ENCODE measurements at regions not wholly inside any gene's neighbourhood (a gene's known extent, or its start where the extent isn't known, plus 50 kb on each side); places are given as distances from the start of the nearest gene placed in this dataset.
"Not testable (repeated sequence)": the region's sequence is repeated elsewhere in the genome, so short reads cannot be mapped to it uniquely, and the experiment has no call there.

DNA sequence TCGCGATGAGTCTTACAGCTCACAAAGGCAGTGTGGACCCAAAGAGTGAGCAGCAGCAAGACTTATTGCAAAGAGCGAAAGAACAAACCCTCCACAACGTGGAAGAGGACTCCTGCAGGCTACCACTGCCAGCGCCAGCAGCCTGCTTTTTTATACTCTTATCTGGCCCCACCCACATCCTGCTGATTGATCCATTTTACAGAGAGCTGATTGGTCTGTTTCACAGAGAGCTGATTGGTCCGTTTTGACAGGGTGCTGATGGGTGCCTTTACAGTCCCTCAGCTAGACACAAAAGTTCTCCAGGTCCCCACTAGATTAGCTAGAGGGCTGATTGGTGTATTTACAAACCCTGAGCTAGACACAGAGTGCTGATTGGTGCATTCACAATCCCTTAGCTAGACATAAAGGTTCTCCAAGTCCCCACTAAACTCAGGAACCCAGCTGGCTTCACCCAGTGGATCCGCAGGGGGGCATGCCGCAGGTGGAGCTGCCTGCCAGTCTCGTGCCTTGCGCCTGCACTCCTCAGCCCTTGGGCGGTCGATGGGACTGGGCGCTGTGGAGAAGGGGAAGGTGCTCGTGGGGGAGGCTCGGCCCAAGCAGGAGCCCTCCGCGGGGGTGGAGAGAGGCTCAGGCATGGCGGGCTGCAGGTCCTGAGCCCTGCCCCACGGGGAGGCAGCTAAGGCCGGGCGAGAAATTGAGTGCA is 75.7 kb downstream of the QDPR start:
- H3K36me3 Mint-ChIP-seq; H3K4me1 ChIP-seq; H4K20me1 ChIP-seq (ENCODE audit: low read depth); H2AFZ ChIP-seq (replicated peaks); H3K9ac ChIP-seq; H3K36me3 ChIP-seq; H3K4me3 Mint-ChIP-seq; H3K4me1 Mint-ChIP-seq; H3K4me3 ChIP-seq; H3K27ac Mint-ChIP-seq; H3K4me2 ChIP-seq; DNase-seq (ENCODE audit: low spot score); H3F3A ChIP-seq (ENCODE audit: low read depth); H3K27me3 ChIP-seq; H3K9me3 ChIP-seq (ENCODE audit: low read depth); H3K27ac ChIP-seq; H3K9me3 Mint-ChIP-seq; H3K79me2 ChIP-seq (ENCODE audit: low read depth); H3K27me3 Mint-ChIP-seq (ENCODE audit: insufficient read depth, low read depth): not testable (repeated sequence)

DNA sequence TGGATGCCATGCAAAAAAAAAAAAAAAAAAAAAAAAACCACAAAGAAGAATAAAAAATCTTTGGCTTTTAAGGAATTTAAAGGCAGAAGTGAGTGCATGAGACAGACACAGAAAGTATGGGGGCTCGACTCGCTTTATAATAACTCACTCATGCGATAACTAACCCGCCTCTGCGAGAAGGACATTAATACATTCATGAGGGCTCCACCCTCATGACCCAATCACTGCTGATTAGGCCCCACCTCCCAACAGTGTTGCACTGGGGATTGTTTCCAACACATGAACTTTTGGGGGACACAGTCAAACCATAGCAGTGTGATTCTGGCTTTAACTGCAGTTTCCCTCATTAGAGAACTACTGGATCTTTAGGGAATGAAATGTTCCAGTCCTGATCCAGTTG is 78.1 kb downstream of the QDPR start:
- Mint-ChIP-seq H3K9me3 (peaks cover 3% of the 10 kb centered on the region), H3K4me1 (no peaks in the 10 kb centered on the region), H3K36me3 (no peaks in the 10 kb centered on the region), H3K27ac (no peak overlapping the region), H3K27me3 (ENCODE audit: insufficient read depth, low read depth) (peaks cover 10% of the 10 kb centered on the region), H3K4me3 (no peak overlapping the region)
- no peaks in the 10 kb centered on the region for H4K20me1 ChIP-seq (ENCODE audit: low read depth)
- no peak overlapping the region for H3K27ac ChIP-seq
- no peaks in the 10 kb centered on the region for H3K9me3 ChIP-seq (ENCODE audit: low read depth)
- H3K79me2 ChIP-seq (ENCODE audit: low read depth), result no peaks in the 10 kb centered on the region
- no peaks in the 10 kb centered on the region for H3K27me3 ChIP-seq
- no peak overlapping the region for H3K9ac ChIP-seq
- H3K4me2 ChIP-seq, result no peak overlapping the region
- no peak for TF ChIP-seq EZH2phosphoT487 (IDR thresholded peaks at IDR 0.05)
- no peak for TF ChIP-seq EZH2 (IDR thresholded peaks at IDR 0.05)
- TF ChIP-seq, protein P1, sequence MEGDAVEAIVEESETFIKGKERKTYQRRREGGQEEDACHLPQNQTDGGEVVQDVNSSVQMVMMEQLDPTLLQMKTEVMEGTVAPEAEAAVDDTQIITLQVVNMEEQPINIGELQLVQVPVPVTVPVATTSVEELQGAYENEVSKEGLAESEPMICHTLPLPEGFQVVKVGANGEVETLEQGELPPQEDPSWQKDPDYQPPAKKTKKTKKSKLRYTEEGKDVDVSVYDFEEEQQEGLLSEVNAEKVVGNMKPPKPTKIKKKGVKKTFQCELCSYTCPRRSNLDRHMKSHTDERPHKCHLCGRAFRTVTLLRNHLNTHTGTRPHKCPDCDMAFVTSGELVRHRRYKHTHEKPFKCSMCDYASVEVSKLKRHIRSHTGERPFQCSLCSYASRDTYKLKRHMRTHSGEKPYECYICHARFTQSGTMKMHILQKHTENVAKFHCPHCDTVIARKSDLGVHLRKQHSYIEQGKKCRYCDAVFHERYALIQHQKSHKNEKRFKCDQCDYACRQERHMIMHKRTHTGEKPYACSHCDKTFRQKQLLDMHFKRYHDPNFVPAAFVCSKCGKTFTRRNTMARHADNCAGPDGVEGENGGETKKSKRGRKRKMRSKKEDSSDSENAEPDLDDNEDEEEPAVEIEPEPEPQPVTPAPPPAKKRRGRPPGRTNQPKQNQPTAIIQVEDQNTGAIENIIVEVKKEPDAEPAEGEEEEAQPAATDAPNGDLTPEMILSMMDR (IDR thresholded peaks at IDR 0.05), result no peak
- H2AFZ ChIP-seq (replicated peaks), result no peak overlapping the region
- DNase-seq (ENCODE audit: low spot score), result no peak
- H3K4me3 ChIP-seq, result no peak overlapping the region
- H3F3A ChIP-seq (ENCODE audit: low read depth), result no peaks in the 10 kb centered on the region
- H3K4me1 ChIP-seq, result no peaks in the 10 kb centered on the region
- H3K36me3 ChIP-seq, result no peaks in the 10 kb centered on the region

GRCh38 chr4:17427991-17428390 is 83.9 kb downstream of the QDPR start:
- TF ChIP-seq, protein P1 (IDR thresholded peaks at IDR 0.05), result no peak
- TF ChIP-seq EZH2phosphoT487 (IDR thresholded peaks at IDR 0.05) (no peak), EZH2 (IDR thresholded peaks at IDR 0.05) (no peak)
- Histone ChIP-seq H3K27me3 (no peaks in the 10 kb centered on the region), H3K4me2 (no peak overlapping the region), H3K27ac (no peak overlapping the region), H3K9me3 (ENCODE audit: low read depth) (no peaks in the 10 kb centered on the region), H3F3A (ENCODE audit: low read depth) (no peaks in the 10 kb centered on the region), H3K4me3 (no peak overlapping the region), H3K79me2 (ENCODE audit: low read depth) (no peaks in the 10 kb centered on the region), H4K20me1 (ENCODE audit: low read depth) (no peaks in the 10 kb centered on the region), H3K36me3 (no peaks in the 10 kb centered on the region), H3K4me1 (peaks cover 8% of the 10 kb centered on the region), H3K9ac (no peak overlapping the region), H2AFZ (replicated peaks) (no peak overlapping the region)
- no peak overlapping the region for H3K27ac Mint-ChIP-seq
- peaks cover 4% of the 10 kb centered on the region for H3K4me1 Mint-ChIP-seq
- H3K4me3 Mint-ChIP-seq, result no peak overlapping the region
- no peaks in the 10 kb centered on the region for H3K36me3 Mint-ChIP-seq
- DNase-seq (ENCODE audit: low spot score), result no peak
- H3K9me3 Mint-ChIP-seq, result peaks cover 5% of the 10 kb centered on the region
- H3K27me3 Mint-ChIP-seq (ENCODE audit: insufficient read depth, low read depth), result peaks cover 5% of the 10 kb centered on the region

DNA sequence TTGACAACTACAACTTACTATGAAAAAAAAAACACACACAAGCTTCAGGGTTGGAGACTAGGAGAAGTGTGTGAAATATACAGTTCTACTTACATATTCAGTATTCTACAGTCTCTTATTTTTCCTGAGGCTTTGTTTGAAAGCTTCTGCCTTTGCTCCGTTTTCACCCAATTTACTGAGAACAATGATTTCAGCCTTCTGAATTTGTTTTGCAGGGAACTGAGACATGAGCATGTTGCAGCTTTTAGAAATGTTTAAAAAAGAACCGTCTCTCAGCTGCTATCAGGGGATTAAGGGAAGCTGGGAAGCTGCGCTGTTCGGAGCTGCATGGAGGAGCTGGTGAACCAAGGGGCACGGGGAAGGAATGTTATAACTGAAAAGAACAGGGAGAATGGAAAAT is 85.7 kb downstream of the QDPR start:
- Mint-ChIP-seq H3K27ac (no peak overlapping the region), H3K36me3 (no peaks in the 10 kb centered on the region), H3K27me3 (ENCODE audit: insufficient read depth, low read depth) (peaks cover 5% of the 10 kb centered on the region), H3K9me3 (peaks cover 5% of the 10 kb centered on the region), H3K4me3 (no peak overlapping the region), H3K4me1 (peaks cover 4% of the 10 kb centered on the region)
- no peaks in the 10 kb centered on the region for H4K20me1 ChIP-seq (ENCODE audit: low read depth)
- DNase-seq (ENCODE audit: low spot score), result peak; percentile 41
- H3K4me1 ChIP-seq, result peaks cover 8% of the 10 kb centered on the region
- no peak overlapping the region for H3K4me3 ChIP-seq
- H3K27me3 ChIP-seq, result no peaks in the 10 kb centered on the region
- H3K9ac ChIP-seq, result no peak overlapping the region
- H3K27ac ChIP-seq, result no peak overlapping the region
- peak overlapping the region; percentile 94 for H2AFZ ChIP-seq (replicated peaks)
- peak overlapping the region; percentile 40 for H3K4me2 ChIP-seq
- H3K9me3 ChIP-seq (ENCODE audit: low read depth), result no peaks in the 10 kb centered on the region
- H3K36me3 ChIP-seq, result no peaks in the 10 kb centered on the region
- H3F3A ChIP-seq (ENCODE audit: low read depth), result no peaks in the 10 kb centered on the region
- TF ChIP-seq, protein P1 (IDR thresholded peaks at IDR 0.05), result no peak
- no peak for TF ChIP-seq EZH2 (IDR thresholded peaks at IDR 0.05)
- no peak for TF ChIP-seq EZH2phosphoT487 (IDR thresholded peaks at IDR 0.05)
- H3K79me2 ChIP-seq (ENCODE audit: low read depth), result no peaks in the 10 kb centered on the region

All from neural progenitor cell (in vitro differentiated cells).